ENCODE measurements at regions not wholly inside any gene's neighbourhood (a gene's known extent, or its start where the extent isn't known, plus 50 kb on each side); places are given as distances from the start of the nearest gene placed in this dataset.

DNA sequence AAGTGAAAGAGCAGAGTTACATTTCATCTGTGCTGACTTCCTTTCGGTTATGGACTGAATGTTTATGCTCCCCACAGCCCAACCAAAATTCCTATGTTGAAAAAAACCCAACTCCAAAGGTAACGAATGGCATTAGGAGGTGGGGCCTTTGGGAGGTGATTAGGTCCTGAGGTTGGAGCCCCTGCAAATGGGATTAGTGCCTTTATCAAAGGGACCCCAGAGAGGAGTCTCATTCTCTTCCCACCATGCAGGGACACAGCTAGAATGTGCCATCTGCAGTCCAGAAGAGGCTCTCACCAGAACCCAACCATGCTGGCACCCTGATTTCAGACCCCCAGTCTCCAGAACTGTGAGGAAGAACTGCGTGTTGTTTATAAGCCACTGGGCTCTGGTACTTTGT, 199.3 kb downstream of the TOMM20 start:
- Histone ChIP-seq H3K9me3 (no peaks in the 10 kb centered on the region), H3K36me3 (no peaks in the 10 kb centered on the region), H3K4me3 (no peak overlapping the region), H3K27ac (no peak overlapping the region), H3K4me1 (peaks cover 6 to 26% (median 12%) of the 10 kb centered on the region in 4 donors), H3K27me3 (no peaks in the 10 kb centered on the region)
- intact Hi-C loops (cut with DNase I; ENCODE audit: low total_unique reads) (no loop called here), in situ Hi-C loops (cut with MboI; ENCODE audit: low pct_ligation_motif_present in 1 of 4, low pct_unique_long_range_greater_than_20kb in 1 of 4, low sequenced_read_pairs in 3 of 4) (no loop called here)
- TF ChIP-seq EP300 (IDR thresholded peaks at IDR 0.05; ENCODE audit: low read depth) (no peak), POLR2A (IDR thresholded peaks at IDR 0.05) (no peak), POLR2AphosphoS5 (IDR thresholded peaks at IDR 0.05) (no peak)
- TF ChIP-seq, protein P1, sequence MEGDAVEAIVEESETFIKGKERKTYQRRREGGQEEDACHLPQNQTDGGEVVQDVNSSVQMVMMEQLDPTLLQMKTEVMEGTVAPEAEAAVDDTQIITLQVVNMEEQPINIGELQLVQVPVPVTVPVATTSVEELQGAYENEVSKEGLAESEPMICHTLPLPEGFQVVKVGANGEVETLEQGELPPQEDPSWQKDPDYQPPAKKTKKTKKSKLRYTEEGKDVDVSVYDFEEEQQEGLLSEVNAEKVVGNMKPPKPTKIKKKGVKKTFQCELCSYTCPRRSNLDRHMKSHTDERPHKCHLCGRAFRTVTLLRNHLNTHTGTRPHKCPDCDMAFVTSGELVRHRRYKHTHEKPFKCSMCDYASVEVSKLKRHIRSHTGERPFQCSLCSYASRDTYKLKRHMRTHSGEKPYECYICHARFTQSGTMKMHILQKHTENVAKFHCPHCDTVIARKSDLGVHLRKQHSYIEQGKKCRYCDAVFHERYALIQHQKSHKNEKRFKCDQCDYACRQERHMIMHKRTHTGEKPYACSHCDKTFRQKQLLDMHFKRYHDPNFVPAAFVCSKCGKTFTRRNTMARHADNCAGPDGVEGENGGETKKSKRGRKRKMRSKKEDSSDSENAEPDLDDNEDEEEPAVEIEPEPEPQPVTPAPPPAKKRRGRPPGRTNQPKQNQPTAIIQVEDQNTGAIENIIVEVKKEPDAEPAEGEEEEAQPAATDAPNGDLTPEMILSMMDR (IDR thresholded peaks at IDR 0.05), result no peak
- 70 to 83% methylated on average over 2 to 3 of the region's 3 CpGs for WGBS, 2 donors (ENCODE audit: low coverage in 1 of 2)
- no peak for DNase-seq

DNA sequence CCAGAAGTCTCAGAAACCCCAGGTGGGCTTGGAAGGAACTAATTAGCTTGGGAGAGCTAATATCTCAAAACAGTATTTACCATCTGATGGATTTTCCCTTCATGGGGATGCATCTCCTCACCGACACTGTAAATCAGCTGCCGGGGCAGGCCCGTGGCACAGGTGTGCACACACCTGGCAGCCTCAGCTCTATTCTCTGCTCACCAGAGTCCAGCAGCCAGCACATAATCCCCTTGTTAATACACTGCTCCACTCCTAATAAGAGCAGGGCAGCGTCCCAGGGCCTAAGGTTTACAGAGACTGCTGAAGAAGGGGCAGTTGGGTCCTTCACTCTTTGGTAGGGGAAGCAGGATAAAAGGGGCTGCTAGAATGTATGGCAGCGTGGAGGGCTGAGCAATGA, 200.0 kb downstream of the TOMM20 start:
- H3K27me3 ChIP-seq, result no peaks in the 10 kb centered on the region
- no peak overlapping the region for H3K27ac ChIP-seq
- H3K4me1 ChIP-seq, result peaks cover 6 to 25% (median 12%) of the 10 kb centered on the region in 4 donors
- in situ Hi-C loops (cut with MboI; ENCODE audit: low pct_ligation_motif_present in 1 of 4, low pct_unique_long_range_greater_than_20kb in 1 of 4, low sequenced_read_pairs in 3 of 4) (no loop called here), intact Hi-C loops (cut with DNase I; ENCODE audit: low total_unique reads) (no loop called here)
- TF ChIP-seq EP300 (IDR thresholded peaks at IDR 0.05; ENCODE audit: low read depth), result no peak
- TF ChIP-seq POLR2A (IDR thresholded peaks at IDR 0.05), result no peak
- TF ChIP-seq POLR2AphosphoS5 (IDR thresholded peaks at IDR 0.05), result no peak
- TF ChIP-seq, protein P1 (IDR thresholded peaks at IDR 0.05), result no peak
- no peak overlapping the region for H3K4me3 ChIP-seq
- DNase-seq, result no peak
- H3K36me3 ChIP-seq, result no peaks in the 10 kb centered on the region
- H3K9me3 ChIP-seq, result no peaks in the 10 kb centered on the region
- WGBS, 2 donors (ENCODE audit: low coverage in 1 of 2), result 84 to 100% methylated on average over 1 to 5 of the region's 5 CpGs

DNA sequence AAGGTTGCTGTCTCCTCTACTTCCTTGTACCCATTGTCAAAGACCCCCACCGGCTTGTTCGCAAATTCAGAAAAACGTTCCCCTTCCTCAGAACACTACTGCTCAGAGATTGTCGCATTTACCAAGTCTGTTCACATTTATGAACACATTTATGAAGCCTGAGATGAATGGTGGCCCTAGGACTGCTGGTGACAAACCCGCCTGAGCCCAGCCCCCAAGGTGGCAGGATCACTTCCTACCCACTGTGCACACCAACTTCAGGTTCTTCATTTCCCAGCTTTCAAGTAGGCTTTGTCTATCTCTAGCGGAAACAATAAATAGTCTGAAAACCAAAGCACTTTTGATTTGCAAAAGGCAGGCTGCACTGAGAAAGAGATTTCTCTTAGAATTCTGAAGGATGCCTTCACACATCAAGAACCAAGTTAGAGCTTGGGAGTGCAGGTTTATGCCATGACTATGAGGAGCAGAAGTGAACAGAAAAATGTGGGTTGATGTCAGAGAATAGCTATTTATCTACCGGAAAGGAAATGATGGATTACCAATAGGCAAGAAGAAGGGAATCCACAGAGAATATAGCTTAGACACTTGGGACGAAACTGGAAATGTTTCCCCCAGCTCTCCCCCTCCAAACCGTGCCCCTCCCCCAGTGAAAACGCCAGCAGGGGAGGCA, 200.5 kb downstream of the TOMM20 start:
- intact Hi-C loops (cut with DNase I; ENCODE audit: low total_unique reads) (no loop called here), in situ Hi-C loops (cut with MboI; ENCODE audit: low pct_ligation_motif_present in 1 of 4, low pct_unique_long_range_greater_than_20kb in 1 of 4, low sequenced_read_pairs in 3 of 4) (no loop called here)
- DNase-seq, result no peak
- Histone ChIP-seq H3K27ac (no peak overlapping the region), H3K4me1 (peaks cover 6 to 20% (median 12%) of the 10 kb centered on the region in 4 donors), H3K27me3 (no peaks in the 10 kb centered on the region), H3K9me3 (no peaks in the 10 kb centered on the region), H3K4me3 (no peak overlapping the region), H3K36me3 (no peaks in the 10 kb centered on the region)
- no peak for TF ChIP-seq EP300 (IDR thresholded peaks at IDR 0.05; ENCODE audit: low read depth)
- no peak for TF ChIP-seq POLR2AphosphoS5 (IDR thresholded peaks at IDR 0.05)
- TF ChIP-seq, protein P1 (IDR thresholded peaks at IDR 0.05), result no peak
- no peak for TF ChIP-seq POLR2A (IDR thresholded peaks at IDR 0.05)
- 81 to 100% methylated on average over 1 to 10 of the region's 10 CpGs for WGBS, 2 donors (ENCODE audit: low coverage in 1 of 2)

DNA sequence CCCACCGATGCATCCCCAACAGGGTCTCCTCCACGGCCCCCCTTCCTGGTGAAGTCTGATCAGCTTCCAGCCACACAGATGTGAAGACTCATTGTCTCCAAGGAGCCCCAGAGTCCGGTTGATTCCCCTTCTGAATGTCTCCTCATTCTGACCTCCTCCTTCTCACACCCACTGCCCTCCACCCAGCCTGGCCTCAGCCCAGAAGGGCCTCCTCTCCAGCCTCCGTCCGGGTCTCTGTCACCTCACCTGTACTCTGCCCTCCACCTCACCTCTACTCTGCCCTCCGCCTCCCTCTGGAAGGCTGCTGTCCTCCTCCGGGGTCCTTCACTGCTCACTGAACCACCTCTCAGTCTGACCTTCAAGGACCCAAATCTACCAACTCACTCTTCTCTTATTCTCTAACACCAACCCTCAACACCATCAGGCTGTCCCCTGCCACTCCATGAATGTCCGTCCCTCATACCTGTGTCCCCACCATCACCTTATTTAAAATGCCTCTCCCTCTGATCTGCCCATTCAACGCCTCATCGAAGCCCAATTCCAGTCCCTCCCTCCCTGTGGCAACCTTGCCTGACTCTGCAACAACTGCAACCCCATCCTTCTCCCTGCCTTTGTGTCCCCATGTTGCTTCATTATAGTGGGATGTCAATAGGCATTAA, 201.2 kb downstream of the TOMM20 start:
- intact Hi-C loops (cut with DNase I; ENCODE audit: low total_unique reads), result no loop called here
- Histone ChIP-seq H3K27ac (peak overlapping the region; percentile 50 to 70 (median 57)), H3K27me3 (no peaks in the 10 kb centered on the region), H3K9me3 (no peaks in the 10 kb centered on the region), H3K36me3 (no peaks in the 10 kb centered on the region), H3K4me1 (peaks cover 6 to 20% (median 12%) of the 10 kb centered on the region in 4 donors), H3K4me3 (peak overlapping the region in 1 of 4 donors; percentile 9)
- no peak for DNase-seq
- TF ChIP-seq POLR2AphosphoS5 (IDR thresholded peaks at IDR 0.05) (no peak), EP300 (IDR thresholded peaks at IDR 0.05; ENCODE audit: low read depth) (no peak), POLR2A (IDR thresholded peaks at IDR 0.05) (no peak)
- TF ChIP-seq, protein P1 (IDR thresholded peaks at IDR 0.05), result no peak
- in situ Hi-C loops (cut with MboI; ENCODE audit: low pct_ligation_motif_present in 1 of 4, low pct_unique_long_range_greater_than_20kb in 1 of 4, low sequenced_read_pairs in 3 of 4), result no loop called here
- 79 to 100% methylated on average over 3 to 10 of the region's 10 CpGs for WGBS, 2 donors (ENCODE audit: low coverage in 1 of 2)

Measured in transverse colon (tissue), 4 donors.